Gastroesophageal sphincter (tissue), 3 donors: ENCODE measurements at regions not wholly inside any gene's neighbourhood (a gene's known extent, or its start where the extent isn't known, plus 50 kb on each side); places are given as distances from the start of the nearest gene placed in this dataset.

Experiments used
- CTCF ChIP-seq, 4 experiments: fragments of 200-600 bp in 2 of 4; fragments of 450-650 bp in 2 of 4; sonication (generic) in 1 of 4; IDR thresholded peaks; one replicate each; pipeline ENCODE4 v1.5.1; 2017 to 2019; ENCODE audit warnings: antibody characterized with exemption in 4 of 4, mild to moderate bottlenecking in 2 of 4, moderate library complexity in 2 of 4
- POLR2AphosphoS5 ChIP-seq: sonication (generic); formaldehyde crosslinking; IDR thresholded peaks from one replicate; pipeline ENCODE4 v1.6.1; 2017; ENCODE audit warnings: antibody characterized with exemption

GRCh38 chr22:49697047-49697446 is 130.6 kb downstream of the BRD1 start:
- TF ChIP-seq POLR2AphosphoS5: no peak
- no peak for TF ChIP-seq CTCF (IDR thresholded peaks at IDR 0.05)
